Stimulated activated CD4-positive, alpha-beta T cell treated with anti-CD3 and anti-CD28 coated beads, TNF-alpha, amount 100 ng/mL, for 1 hour (primary cell): ENCODE measurements at regions not wholly inside any gene's neighbourhood (a gene's known extent, or its start where the extent isn't known, plus 50 kb on each side); places are given as distances from the start of the nearest gene placed in this dataset.

ENCODE experiments used
- DNase-seq, 3 donors: peaks; one replicate each; pipeline ENCODE4 v3.0.0-alpha.2; 2020; ENCODE audit warnings: low read depth in 3 of 3, low spot score in 1 of 3

- no peak for DNase-seq
These were observed 324.3 kb downstream of the FOXL1 start for GRCh38 chr16:86902656-86903001.

GRCh38 chr16:86903068-86903467 lies 324.7 kb downstream of the FOXL1 start:
- no peak for DNase-seq

GRCh38 chr16:86905302-86905701 lies 327.0 kb downstream of the FOXL1 start:
- DNase-seq = no peak

- DNase-seq = no peak
These were observed 328.3 kb downstream of the FOXL1 start for GRCh38 chr16:86906623-86907022.

GRCh38 chr16:86909359-86910160 lies 331.2 kb downstream of the FOXL1 start:
- DNase-seq = no peak

- DNase-seq = no peak
These were observed 331.9 kb downstream of the FOXL1 start for GRCh38 chr16:86910161-86910769.

- no peak for DNase-seq
These were observed 333.1 kb downstream of the FOXL1 start for GRCh38 chr16:86911437-86911958.

- no peak for DNase-seq
These were observed 335.5 kb downstream of the FOXL1 start for GRCh38 chr16:86913886-86914285.

- no peak for DNase-seq
These were observed 336.7 kb downstream of the FOXL1 start for GRCh38 chr16:86914876-86915717.

- DNase-seq = no peak
These were observed 339.4 kb downstream of the FOXL1 start for GRCh38 chr16:86917471-86918365.

- DNase-seq = no peak
These were observed 340.3 kb downstream of the FOXL1 start for GRCh38 chr16:86918637-86919036.

- no peak for DNase-seq
These were observed 340.7 kb downstream of the FOXL1 start for GRCh38 chr16:86919078-86919477.

- no peak for DNase-seq
These were observed 341.4 kb downstream of the FOXL1 start for GRCh38 chr16:86919578-86920305.

GRCh38 chr16:86921289-86921688 lies 342.9 kb downstream of the FOXL1 start:
- no peak for DNase-seq

- DNase-seq = no peak
These were observed 344.0 kb downstream of the FOXL1 start for GRCh38 chr16:86922311-86922710.

GRCh38 chr16:86923656-86924055 lies 345.3 kb downstream of the FOXL1 start:
- DNase-seq = no peak

- no peak for DNase-seq
These were observed 346.2 kb downstream of the FOXL1 start for GRCh38 chr16:86924537-86924936.

- no peak for DNase-seq
These were observed 346.9 kb downstream of the FOXL1 start for GRCh38 chr16:86925067-86925791.
